ENCODE measurements at regions not wholly inside any gene's neighbourhood (a gene's known extent, or its start where the extent isn't known, plus 50 kb on each side); places are given as distances from the start of the nearest gene placed in this dataset.
"Not testable (repeated sequence)": the region's sequence is repeated elsewhere in the genome, so short reads cannot be mapped to it uniquely, and the experiment has no call there.

GRCh38 chr4:19494961-19495360, 756.7 kb upstream of the SLIT2 start:
- DNase-seq: no peak

- DNase-seq: no peak
These were observed 759.1 kb upstream of the SLIT2 start for GRCh38 chr4:19492606-19493005.

- no peak for DNase-seq
These were observed 765.3 kb upstream of the SLIT2 start for GRCh38 chr4:19486400-19486799.

GRCh38 chr4:19478791-19479190, 772.9 kb upstream of the SLIT2 start:
- no peak for DNase-seq

- DNase-seq: no peak
These were observed 778.1 kb upstream of the SLIT2 start for GRCh38 chr4:19473569-19473968.

- DNase-seq: no peak
These were observed 779.0 kb upstream of the SLIT2 start for GRCh38 chr4:19472666-19473065.

DNA sequence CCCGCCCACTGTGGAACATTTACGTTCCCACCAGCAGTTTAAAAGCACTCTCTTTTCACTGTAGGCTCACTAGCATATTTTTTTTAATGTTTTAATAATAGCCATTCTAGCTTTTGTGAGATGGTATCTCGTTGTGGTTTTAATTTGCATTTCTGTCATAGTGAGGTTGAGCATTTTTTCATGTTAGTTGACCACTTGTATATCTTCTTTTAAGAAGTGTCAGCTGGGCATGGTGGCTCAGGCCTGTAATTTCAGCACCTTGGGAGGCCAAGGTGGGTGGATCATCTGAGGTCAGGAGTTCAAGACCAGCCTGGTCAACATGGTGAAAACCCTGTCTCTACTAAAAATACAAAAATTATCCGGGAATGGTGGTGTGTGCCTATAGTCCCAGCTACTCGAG, 781.7 kb upstream of the SLIT2 start:
- DNase-seq: not testable (repeated sequence)

- DNase-seq: no peak
These were observed 789.6 kb upstream of the SLIT2 start for GRCh38 chr4:19462117-19462516.

DNA sequence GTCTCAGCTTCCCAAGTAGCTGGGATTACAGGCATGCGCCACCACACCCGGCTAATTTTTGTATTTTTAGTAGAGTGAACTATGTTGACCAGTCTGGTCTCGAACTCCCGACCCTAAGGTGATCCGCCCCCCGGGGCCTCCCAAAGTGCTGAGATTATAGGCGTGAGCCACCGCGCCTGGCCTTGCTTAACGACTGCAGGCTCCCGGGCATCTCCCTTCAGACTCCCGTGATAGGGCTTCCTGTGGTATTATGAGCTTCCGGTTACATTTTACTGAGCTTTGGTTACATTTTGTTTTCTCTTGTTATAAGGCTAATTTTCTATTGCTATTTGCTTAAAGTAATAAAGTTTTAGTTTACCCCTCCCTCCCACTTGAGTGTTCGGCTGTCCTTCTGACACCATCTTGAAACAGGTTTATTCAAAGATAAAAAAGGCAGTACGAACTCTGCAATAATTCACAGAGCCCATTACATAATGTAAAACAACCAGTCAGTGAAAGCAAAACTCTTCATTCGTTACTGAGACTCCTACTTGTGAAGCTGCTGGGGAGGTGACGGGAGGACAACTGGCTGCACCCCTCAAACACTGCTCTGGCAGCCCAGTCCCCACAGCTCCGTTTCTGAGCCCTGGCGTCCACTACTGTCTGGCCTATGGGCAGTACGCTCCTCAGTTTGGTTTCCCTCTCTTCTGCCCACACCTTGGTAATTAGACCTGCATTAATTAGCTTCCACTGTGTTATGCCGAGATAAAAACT, 795.7 kb upstream of the SLIT2 start:
- no peak for DNase-seq

GRCh38 chr4:19455196-19455595, 796.5 kb upstream of the SLIT2 start:
- DNase-seq: no peak

DNA sequence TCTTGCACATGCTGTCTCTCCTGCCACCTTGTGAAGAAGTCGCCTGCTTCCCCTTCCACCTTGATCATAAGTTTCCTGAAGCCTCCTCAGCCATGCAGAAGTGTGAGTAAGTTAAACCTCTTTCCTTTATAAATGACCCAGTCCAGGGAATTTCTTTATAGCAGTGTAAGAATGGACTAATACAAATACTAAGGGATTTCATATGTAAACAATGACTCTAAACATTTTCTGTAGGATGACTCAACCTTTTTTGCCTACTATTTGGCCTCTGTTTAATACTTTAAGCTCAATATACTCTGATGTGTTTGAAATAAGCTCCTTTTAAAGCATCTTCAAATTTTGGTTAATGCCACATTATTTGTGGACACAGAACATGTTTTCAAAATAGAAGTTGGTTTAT, 813.5 kb upstream of the SLIT2 start:
- no peak for DNase-seq

DNA sequence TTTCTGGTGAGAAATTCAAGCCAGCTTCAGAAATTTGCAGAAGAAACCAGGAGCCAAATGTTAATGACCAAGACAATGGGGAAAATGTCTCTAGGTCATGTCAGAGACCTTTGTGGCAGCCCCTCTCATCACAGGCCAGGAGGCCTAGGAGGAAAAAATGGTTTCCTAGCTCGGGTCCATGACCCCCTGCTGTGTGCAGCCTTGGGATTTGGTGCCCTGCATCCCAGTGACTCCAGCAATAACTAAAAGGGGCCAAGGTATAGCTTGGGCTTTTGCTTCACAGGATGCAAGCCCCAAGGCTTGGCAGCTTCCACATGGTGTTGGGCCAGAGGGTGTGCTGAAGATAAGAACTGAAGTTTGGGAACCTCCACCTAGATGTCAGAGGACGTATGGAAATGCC, 814.7 kb upstream of the SLIT2 start:
- no peak for DNase-seq

GRCh38 chr4:19429684-19430083, 822.0 kb upstream of the SLIT2 start:
- no peak for DNase-seq

- no peak for DNase-seq
These were observed 826.6 kb upstream of the SLIT2 start for GRCh38 chr4:19425146-19425545.

DNA sequence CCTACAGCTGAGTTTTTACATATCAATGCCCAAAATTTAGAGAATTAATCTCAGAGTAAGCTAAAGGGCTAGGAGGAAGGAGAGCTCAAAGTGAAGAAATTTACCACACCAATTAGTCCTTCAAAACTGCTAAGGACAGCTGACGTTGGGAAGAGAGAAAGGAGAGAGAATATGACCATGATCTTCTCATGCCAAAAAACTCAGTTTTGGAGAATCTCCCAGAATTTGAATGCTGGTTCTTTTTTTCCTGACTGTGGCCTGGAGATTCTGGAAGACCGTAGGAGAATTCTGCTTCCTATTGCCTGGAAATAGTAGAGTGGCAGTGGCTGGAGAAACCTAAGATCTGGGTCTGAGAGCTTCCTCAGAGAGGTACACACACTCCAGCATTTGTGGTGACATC, 834.4 kb upstream of the SLIT2 start:
- no peak for DNase-seq

DNA sequence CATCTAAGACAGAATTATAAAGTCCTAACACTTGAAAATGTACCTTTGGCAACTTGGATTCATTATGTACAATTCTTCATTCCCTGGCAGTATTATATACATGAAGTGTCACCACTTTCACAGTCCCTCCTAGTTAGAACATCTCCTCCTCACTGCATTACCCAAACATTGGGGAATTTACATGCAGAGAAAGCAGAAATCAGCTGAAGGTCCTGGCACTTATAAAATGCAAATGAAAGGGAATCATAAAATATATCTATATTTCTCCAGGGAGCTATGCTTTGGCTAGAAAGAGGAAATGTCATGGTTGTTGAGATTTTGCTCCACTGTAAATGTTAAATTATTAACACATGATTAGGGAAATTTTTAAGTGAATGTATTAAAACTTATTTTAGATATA, 835.6 kb upstream of the SLIT2 start:
- no peak for DNase-seq

GRCh38 chr4:19408490-19408889, 843.2 kb upstream of the SLIT2 start:
- DNase-seq: no peak

DNA sequence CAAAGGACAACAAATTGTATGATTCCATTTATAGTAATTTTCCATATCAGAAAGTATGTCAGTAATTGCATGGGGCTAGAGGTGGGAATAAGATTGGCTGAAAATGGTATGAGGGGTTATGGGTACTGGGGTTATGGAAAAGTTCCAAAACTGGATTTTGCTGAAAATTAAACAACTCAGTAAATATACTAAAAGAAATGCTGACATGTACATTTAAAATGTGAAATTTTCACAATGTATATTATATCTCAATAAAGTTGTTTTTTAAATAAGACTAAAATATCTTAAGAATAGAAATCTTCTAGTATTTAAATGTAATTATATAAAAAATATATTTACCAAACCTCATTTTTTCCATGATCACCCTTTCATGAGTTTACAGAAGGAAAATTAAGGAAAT, 844.9 kb upstream of the SLIT2 start:
- DNase-seq: no peak

DNA sequence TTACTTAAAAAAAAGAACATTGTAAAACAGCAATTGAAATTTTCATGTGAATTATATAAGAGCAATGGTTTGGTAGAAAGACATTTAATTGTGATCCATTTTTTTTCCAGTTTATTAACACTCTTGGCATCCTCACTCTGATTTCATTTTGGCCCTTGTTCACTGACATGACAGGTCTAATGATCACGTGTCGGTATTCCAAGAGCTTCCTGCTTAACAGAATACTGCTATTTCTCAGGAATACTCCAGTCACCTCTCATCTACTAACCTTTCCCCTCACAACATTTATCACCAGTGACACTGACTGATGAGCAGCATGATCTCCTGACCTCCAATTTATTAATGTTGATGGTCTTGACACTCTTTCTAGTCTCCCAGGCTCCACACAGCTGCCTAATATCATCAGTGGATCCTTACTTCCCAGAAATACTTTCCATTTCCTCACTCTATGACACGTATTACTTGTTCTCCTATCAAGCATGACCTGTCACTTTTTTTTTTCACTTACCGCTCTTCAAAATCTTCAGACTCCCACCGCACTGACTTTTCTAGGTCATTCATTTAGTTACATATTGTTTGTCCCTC, 847.8 kb upstream of the SLIT2 start:
- DNase-seq: no peak

GRCh38 chr4:19402581-19403065, 849.1 kb upstream of the SLIT2 start:
- no peak for DNase-seq

DNA sequence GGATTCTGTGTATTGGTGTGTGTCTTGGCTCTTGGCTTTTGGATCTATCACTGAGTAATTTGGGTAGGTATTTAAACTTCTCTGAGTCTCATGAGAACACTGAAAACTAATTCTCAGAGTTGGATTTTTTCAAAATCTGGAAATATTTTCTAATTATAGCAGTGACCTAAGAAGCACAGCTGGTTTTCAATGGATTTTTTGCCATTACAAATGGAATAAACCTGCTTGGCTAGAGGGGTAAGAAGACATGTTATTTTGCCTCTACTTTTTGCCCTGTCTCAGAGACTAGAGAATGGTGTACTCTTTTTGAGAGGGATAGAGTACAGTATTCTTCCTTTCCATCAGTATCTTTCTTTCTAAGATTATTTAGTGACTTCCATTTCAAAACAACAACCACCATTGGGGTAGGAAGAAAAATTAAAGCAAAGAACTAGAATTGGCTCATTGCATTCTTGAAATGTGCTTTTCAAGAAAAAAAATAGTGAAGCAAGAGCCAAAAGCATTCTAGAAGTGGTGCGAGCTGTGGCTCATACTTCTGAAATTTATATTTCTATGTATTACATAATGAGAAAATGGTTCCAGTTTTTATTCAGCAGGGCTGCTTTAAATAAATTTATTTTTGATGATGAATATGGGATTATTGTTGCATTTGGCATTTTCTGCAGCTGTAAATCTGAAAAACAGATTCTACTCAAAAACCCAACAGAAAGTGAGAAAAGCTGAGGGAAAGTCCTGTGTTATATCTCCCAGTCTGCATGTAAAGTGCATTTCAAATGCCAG, 850.2 kb upstream of the SLIT2 start:
- no peak for DNase-seq

- DNase-seq: no peak
These were observed 850.9 kb upstream of the SLIT2 start for GRCh38 chr4:19400820-19401219.

- DNase-seq: no peak
These were observed 852.7 kb upstream of the SLIT2 start for GRCh38 chr4:19399001-19399400.

- no peak for DNase-seq
These were observed 864.9 kb upstream of the SLIT2 start for GRCh38 chr4:19386786-19387185.

All from right hindlimb (tissue), 1 donor.